ENCODE measurements at regions not wholly inside any gene's neighbourhood (a gene's known extent, or its start where the extent isn't known, plus 50 kb on each side); places are given as distances from the start of the nearest gene placed in this dataset.

- Mint-ChIP-seq H3K36me3 (ENCODE audit: low read depth) (no peaks in the 10 kb centered on the region), H3K4me1 (no peaks in the 10 kb centered on the region), H3K9me3 (no peaks in the 10 kb centered on the region), H3K27me3 (ENCODE audit: low read depth, poor library complexity) (peaks cover 23% of the 10 kb centered on the region), H3K27ac (no peak overlapping the region), H3K4me3 (no peak overlapping the region)
- TF ChIP-seq, protein P1, sequence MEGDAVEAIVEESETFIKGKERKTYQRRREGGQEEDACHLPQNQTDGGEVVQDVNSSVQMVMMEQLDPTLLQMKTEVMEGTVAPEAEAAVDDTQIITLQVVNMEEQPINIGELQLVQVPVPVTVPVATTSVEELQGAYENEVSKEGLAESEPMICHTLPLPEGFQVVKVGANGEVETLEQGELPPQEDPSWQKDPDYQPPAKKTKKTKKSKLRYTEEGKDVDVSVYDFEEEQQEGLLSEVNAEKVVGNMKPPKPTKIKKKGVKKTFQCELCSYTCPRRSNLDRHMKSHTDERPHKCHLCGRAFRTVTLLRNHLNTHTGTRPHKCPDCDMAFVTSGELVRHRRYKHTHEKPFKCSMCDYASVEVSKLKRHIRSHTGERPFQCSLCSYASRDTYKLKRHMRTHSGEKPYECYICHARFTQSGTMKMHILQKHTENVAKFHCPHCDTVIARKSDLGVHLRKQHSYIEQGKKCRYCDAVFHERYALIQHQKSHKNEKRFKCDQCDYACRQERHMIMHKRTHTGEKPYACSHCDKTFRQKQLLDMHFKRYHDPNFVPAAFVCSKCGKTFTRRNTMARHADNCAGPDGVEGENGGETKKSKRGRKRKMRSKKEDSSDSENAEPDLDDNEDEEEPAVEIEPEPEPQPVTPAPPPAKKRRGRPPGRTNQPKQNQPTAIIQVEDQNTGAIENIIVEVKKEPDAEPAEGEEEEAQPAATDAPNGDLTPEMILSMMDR (IDR thresholded peaks at IDR 0.05), result no peak
- no peak for DNase-seq
Measured at GRCh38 chr1:175874081-175874480, 130.7 kb upstream of the TNR start.

- no peak for DNase-seq
- no peaks in the 10 kb centered on the region for H3K4me1 Mint-ChIP-seq
- no peaks in the 10 kb centered on the region for H3K9me3 Mint-ChIP-seq
- H3K27me3 Mint-ChIP-seq (ENCODE audit: low read depth, poor library complexity), result peaks cover 23% of the 10 kb centered on the region
- no peak overlapping the region for H3K27ac Mint-ChIP-seq
- no peak overlapping the region for H3K4me3 Mint-ChIP-seq
- TF ChIP-seq, protein P1 (IDR thresholded peaks at IDR 0.05), result no peak
- H3K36me3 Mint-ChIP-seq (ENCODE audit: low read depth), result no peaks in the 10 kb centered on the region
Measured at GRCh38 chr1:175873290-175873935, 130.0 kb upstream of the TNR start.

DNA sequence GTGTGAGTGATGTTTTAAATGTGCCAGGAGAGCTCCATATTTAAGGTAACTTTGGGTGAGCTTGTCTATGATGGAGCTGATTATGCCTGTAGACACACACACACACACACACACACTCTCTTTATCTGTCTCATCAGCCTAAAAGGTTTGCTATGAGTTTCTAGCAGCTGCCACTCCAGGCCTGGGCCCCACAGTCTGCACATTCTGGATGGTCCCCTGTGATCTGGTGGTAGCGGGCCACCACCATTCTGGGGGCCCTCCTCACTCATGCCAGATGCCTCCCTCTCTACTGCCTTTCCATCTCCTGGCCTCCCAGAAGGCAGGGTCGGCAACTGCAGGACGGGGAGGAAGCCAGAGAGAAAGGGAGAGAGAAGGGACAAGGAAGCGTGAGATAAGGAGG is 129.2 kb upstream of the TNR start:
- no peaks in the 10 kb centered on the region for H3K9me3 Mint-ChIP-seq
- no peak for DNase-seq
- H3K27ac Mint-ChIP-seq, result no peak overlapping the region
- peaks cover 23% of the 10 kb centered on the region for H3K27me3 Mint-ChIP-seq (ENCODE audit: low read depth, poor library complexity)
- H3K36me3 Mint-ChIP-seq (ENCODE audit: low read depth), result no peaks in the 10 kb centered on the region
- no peak overlapping the region for H3K4me3 Mint-ChIP-seq
- H3K4me1 Mint-ChIP-seq, result no peaks in the 10 kb centered on the region
- TF ChIP-seq, protein P1 (IDR thresholded peaks at IDR 0.05), result no peak

DNA sequence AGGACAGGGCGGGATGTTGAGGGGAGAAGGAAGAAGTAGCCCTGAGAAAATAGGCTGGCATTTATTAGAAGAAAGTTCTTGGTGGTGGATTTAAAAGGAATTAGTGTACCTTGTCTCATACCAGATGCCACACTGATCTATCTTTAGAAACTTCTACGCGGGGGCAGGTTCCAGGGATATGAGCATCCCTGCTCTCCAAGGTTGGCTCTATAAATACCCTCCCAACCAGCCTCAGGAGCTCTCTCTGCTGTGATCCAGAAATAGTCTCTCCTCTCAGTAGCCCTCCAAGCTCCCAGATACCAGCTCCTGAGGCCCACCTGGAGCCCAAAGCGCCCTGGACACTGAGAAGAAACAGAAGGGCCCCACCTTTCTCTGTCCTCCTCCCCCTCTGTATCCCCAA is 128.3 kb upstream of the TNR start:
- no peak overlapping the region for H3K4me3 Mint-ChIP-seq
- H3K27me3 Mint-ChIP-seq (ENCODE audit: low read depth, poor library complexity), result peaks cover 31% of the 10 kb centered on the region
- TF ChIP-seq, protein P1 (IDR thresholded peaks at IDR 0.05), result no peak
- no peak for DNase-seq
- no peaks in the 10 kb centered on the region for H3K9me3 Mint-ChIP-seq
- H3K36me3 Mint-ChIP-seq (ENCODE audit: low read depth), result no peaks in the 10 kb centered on the region
- peaks cover 3% of the 10 kb centered on the region for H3K4me1 Mint-ChIP-seq
- no peak overlapping the region for H3K27ac Mint-ChIP-seq

GRCh38 chr1:175870217-175870616 is 126.8 kb upstream of the TNR start:
- H3K9me3 Mint-ChIP-seq, result no peaks in the 10 kb centered on the region
- H3K4me3 Mint-ChIP-seq, result no peak overlapping the region
- TF ChIP-seq, protein P1 (IDR thresholded peaks at IDR 0.05), result no peak
- peaks cover 32% of the 10 kb centered on the region for H3K27me3 Mint-ChIP-seq (ENCODE audit: low read depth, poor library complexity)
- no peaks in the 10 kb centered on the region for H3K36me3 Mint-ChIP-seq (ENCODE audit: low read depth)
- DNase-seq, result no peak
- peaks cover 13% of the 10 kb centered on the region for H3K4me1 Mint-ChIP-seq
- H3K27ac Mint-ChIP-seq, result no peak overlapping the region

- Mint-ChIP-seq H3K36me3 (ENCODE audit: low read depth) (no peaks in the 10 kb centered on the region), H3K4me1 (peaks cover 20% of the 10 kb centered on the region), H3K9me3 (no peaks in the 10 kb centered on the region), H3K27me3 (ENCODE audit: low read depth, poor library complexity) (peaks cover 17% of the 10 kb centered on the region), H3K27ac (no peak overlapping the region), H3K4me3 (no peak overlapping the region)
- TF ChIP-seq, protein P1 (IDR thresholded peaks at IDR 0.05), result no peak
- no peak for DNase-seq
Measured at GRCh38 chr1:175866776-175867175, 123.4 kb upstream of the TNR start.
